Fibroblast of lung (primary cell): ENCODE measurements at regions not wholly inside any gene's neighbourhood (a gene's known extent, or its start where the extent isn't known, plus 50 kb on each side); places are given as distances from the start of the nearest gene placed in this dataset.

Source experiments
- EZH2 ChIP-seq: IDR thresholded peaks from 2 replicates; pipeline ENCODE4 v1.5.1; 2012; ENCODE audit warnings: low read length, control low read depth, mild to moderate bottlenecking; ENCODE audit errors: missing control alignments
- TF ChIP-seq, protein P1 (sequence below), 2 donors: IDR thresholded peaks in 1 of 2; conservative IDR thresholded peaks in 1 of 2; 1 replicate in 1 of 2; 2 replicates in 1 of 2; pipeline ENCODE4 v1.5.1; 2011 to 2012; ENCODE audit warnings: low read length in 2 of 2, control low read depth in 1 of 2, inconsistent platforms in 1 of 2, low read depth in 1 of 2, mild to moderate bottlenecking in 1 of 2

DNA sequence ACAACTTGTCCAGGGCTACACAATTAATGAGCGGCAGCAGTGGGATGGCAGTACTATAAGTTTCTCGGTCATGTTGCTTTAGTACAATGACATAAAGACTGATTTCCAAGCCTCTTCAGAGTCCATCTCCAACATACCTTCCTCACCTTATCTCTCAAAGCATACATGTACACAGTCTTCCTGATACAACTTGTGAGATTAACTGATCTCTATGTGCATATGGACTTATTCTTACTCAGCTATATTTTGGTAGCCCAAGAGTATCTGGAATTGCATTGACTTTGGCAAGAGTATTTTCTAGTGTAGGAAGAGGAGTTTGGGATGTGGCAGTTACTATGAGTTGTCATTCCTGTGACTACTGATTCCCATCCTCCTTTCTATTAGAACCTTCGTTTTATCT, 575.0 kb downstream of the EDEM1 start:
- TF ChIP-seq, protein P1, sequence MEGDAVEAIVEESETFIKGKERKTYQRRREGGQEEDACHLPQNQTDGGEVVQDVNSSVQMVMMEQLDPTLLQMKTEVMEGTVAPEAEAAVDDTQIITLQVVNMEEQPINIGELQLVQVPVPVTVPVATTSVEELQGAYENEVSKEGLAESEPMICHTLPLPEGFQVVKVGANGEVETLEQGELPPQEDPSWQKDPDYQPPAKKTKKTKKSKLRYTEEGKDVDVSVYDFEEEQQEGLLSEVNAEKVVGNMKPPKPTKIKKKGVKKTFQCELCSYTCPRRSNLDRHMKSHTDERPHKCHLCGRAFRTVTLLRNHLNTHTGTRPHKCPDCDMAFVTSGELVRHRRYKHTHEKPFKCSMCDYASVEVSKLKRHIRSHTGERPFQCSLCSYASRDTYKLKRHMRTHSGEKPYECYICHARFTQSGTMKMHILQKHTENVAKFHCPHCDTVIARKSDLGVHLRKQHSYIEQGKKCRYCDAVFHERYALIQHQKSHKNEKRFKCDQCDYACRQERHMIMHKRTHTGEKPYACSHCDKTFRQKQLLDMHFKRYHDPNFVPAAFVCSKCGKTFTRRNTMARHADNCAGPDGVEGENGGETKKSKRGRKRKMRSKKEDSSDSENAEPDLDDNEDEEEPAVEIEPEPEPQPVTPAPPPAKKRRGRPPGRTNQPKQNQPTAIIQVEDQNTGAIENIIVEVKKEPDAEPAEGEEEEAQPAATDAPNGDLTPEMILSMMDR (conservative IDR thresholded peaks at IDR 0.05 in 1 of 2, IDR thresholded peaks at IDR 0.05 in 1 of 2; ENCODE audit: low read depth in 1 of 2, low read length in 2 of 2): no peak
- TF ChIP-seq EZH2: no peak
